ENCODE measurements at regions not wholly inside any gene's neighbourhood (a gene's known extent, or its start where the extent isn't known, plus 50 kb on each side); places are given as distances from the start of the nearest gene placed in this dataset.

GRCh38 chr5:109917154-109917546, 227.4 kb downstream of the MAN2A1 start:
- FAIRE-seq (no peak), ATAC-seq (no peak), DNase-seq (ENCODE audit: low read depth, low spot score) (no peak)
- POLR2A ChIA-PET, result no interaction called here
- H3K27me3 ChIP-seq (replicated peaks in 1 of 2; ENCODE audit: control insufficient read depth in 2 of 2, insufficient read depth in 2 of 2, low read length in 1 of 2), result no peaks in the 10 kb centered on the region
- H3K4me1 ChIP-seq (ENCODE audit: control insufficient read depth, insufficient read depth, low read length), result no peaks in the 10 kb centered on the region
- H4K20me1 ChIP-seq (ENCODE audit: control insufficient read depth, insufficient read depth), result no peaks in the 10 kb centered on the region
- BruUV-seq (replicated peaks), result no TSS peak
- no peaks in the 10 kb centered on the region for H3K36me3 ChIP-seq (ENCODE audit: control insufficient read depth in 2 of 2, insufficient read depth in 2 of 2, low read length in 1 of 2)
- no peak overlapping the region for H3K9ac ChIP-seq (ENCODE audit: control insufficient read depth, insufficient read depth, low read length)
- SMC1A ChIA-PET (ENCODE audit: uncharacterized antibody, unreplicated experiment), result no interaction called here
- no peaks in the 10 kb centered on the region for H3K79me2 ChIP-seq (ENCODE audit: control insufficient read depth, insufficient read depth, low read length)
- WGBS (ENCODE audit: insufficient coverage, insufficient replicate concordance, low lambda C conversion rate, missing lambda C conversion rate), result 56% methylated on average over 4 of the region's 4 CpGs
- no peaks in the 10 kb centered on the region for H3K9me3 ChIP-seq (replicated peaks; ENCODE audit: control insufficient read depth, insufficient read depth, low read length)
- RAD21 ChIA-PET (ENCODE audit: unreplicated experiment), result no interaction called here
- in situ Hi-C loops (cut with MboI), result no loop called here
- intact Hi-C loops (cut with micrococcal nuclease; ENCODE audit: unreplicated experiment), result no loop called here
- no peak overlapping the region for H3K4me3 ChIP-seq
- no peak overlapping the region for H3K27ac ChIP-seq (ENCODE audit: control insufficient read depth, insufficient read depth)
- no peak overlapping the region for H3K4me2 ChIP-seq (ENCODE audit: control insufficient read depth, insufficient read depth)
- CTCF ChIA-PET, result no interaction called here
- H2AFZ ChIP-seq (ENCODE audit: control insufficient read depth, low read depth, low read length), result no peak overlapping the region
- TF ChIP-seq YY1 (IDR thresholded peaks at IDR 0.05; ENCODE audit: low read depth, low read length), result no peak
- TF ChIP-seq FOXK2 (IDR thresholded peaks at IDR 0.05), result no peak
- no peak for TF ChIP-seq RCOR1 (conservative IDR thresholded peaks at IDR 0.05; ENCODE audit: low read depth, low read length)

DNA sequence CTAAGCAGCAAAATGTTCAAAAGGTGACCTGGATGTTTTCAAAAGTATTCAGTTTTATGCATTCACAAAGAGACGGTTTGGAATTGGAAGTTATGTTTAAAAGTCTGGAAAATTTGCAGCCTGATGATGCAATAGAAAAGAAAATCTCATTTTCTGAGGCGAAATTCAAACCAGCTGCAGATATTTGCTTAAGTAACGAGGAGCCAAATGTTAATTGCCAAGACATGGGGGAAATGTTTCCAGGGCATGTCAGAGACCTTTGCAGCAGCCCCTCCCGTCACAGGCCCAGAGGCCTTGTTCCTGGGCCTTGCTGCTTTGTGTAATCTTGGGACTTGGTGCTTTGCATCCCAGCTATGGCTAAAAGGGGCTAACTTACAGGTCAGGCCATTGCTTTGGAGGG, 228.2 kb downstream of the MAN2A1 start:
- Histone ChIP-seq H3K9me3 (replicated peaks; ENCODE audit: control insufficient read depth, insufficient read depth, low read length) (no peaks in the 10 kb centered on the region), H3K9ac (ENCODE audit: control insufficient read depth, insufficient read depth, low read length) (no peak overlapping the region), H4K20me1 (ENCODE audit: control insufficient read depth, insufficient read depth) (no peaks in the 10 kb centered on the region), H3K4me2 (ENCODE audit: control insufficient read depth, insufficient read depth) (no peak overlapping the region), H3K4me1 (ENCODE audit: control insufficient read depth, insufficient read depth, low read length) (no peaks in the 10 kb centered on the region; the same call in 1 of the 2 replicates), H3K4me3 (no peak overlapping the region), H3K36me3 (ENCODE audit: control insufficient read depth in 2 of 2, insufficient read depth in 2 of 2, low read length in 1 of 2) (no peaks in the 10 kb centered on the region), H3K27me3 (replicated peaks in 1 of 2; ENCODE audit: control insufficient read depth in 2 of 2, insufficient read depth in 2 of 2, low read length in 1 of 2) (no peaks in the 10 kb centered on the region), H2AFZ (ENCODE audit: control insufficient read depth, low read depth, low read length) (no peak overlapping the region), H3K79me2 (ENCODE audit: control insufficient read depth, insufficient read depth, low read length) (no peaks in the 10 kb centered on the region), H3K27ac (ENCODE audit: control insufficient read depth, insufficient read depth) (no peak overlapping the region)
- POLR2A ChIA-PET, result no interaction called here
- RAD21 ChIA-PET (ENCODE audit: unreplicated experiment), result no interaction called here
- no peak for FAIRE-seq
- no TSS peak for BruUV-seq (replicated peaks)
- CTCF ChIA-PET, result no interaction called here
- ATAC-seq, result no peak
- in situ Hi-C loops (cut with MboI) (no loop called here), intact Hi-C loops (cut with micrococcal nuclease; ENCODE audit: unreplicated experiment) (no loop called here)
- no peak for DNase-seq (ENCODE audit: low read depth, low spot score)
- 12% methylated on average over 4 of the region's 4 CpGs for WGBS (ENCODE audit: insufficient coverage, insufficient replicate concordance, low lambda C conversion rate, missing lambda C conversion rate)
- SMC1A ChIA-PET (ENCODE audit: uncharacterized antibody, unreplicated experiment), result no interaction called here
- TF ChIP-seq, protein P1, sequence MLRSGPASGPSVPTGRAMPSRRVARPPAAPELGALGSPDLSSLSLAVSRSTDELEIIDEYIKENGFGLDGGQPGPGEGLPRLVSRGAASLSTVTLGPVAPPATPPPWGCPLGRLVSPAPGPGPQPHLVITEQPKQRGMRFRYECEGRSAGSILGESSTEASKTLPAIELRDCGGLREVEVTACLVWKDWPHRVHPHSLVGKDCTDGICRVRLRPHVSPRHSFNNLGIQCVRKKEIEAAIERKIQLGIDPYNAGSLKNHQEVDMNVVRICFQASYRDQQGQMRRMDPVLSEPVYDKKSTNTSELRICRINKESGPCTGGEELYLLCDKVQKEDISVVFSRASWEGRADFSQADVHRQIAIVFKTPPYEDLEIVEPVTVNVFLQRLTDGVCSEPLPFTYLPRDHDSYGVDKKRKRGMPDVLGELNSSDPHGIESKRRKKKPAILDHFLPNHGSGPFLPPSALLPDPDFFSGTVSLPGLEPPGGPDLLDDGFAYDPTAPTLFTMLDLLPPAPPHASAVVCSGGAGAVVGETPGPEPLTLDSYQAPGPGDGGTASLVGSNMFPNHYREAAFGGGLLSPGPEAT (IDR thresholded peaks at IDR 0.05; ENCODE audit: low read depth), result no peak
- no peak for TF ChIP-seq ZNF384 (IDR thresholded peaks at IDR 0.05; ENCODE audit: borderline replicate concordance, low read depth, low read length)
- no peak for TF ChIP-seq BRCA1 (IDR thresholded peaks at IDR 0.05; ENCODE audit: low read depth, low read length)
- TF ChIP-seq, protein P2, sequence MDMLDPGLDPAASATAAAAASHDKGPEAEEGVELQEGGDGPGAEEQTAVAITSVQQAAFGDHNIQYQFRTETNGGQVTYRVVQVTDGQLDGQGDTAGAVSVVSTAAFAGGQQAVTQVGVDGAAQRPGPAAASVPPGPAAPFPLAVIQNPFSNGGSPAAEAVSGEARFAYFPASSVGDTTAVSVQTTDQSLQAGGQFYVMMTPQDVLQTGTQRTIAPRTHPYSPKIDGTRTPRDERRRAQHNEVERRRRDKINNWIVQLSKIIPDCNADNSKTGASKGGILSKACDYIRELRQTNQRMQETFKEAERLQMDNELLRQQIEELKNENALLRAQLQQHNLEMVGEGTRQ (IDR thresholded peaks at IDR 0.05; ENCODE audit: borderline replicate concordance, low read depth, low read length), result no peak
- TF ChIP-seq ZNF24 (IDR thresholded peaks at IDR 0.05), result no peak
- no peak for TF ChIP-seq YBX1 (IDR thresholded peaks at IDR 0.05)
- no peak for TF ChIP-seq ZBTB33 (IDR thresholded peaks at IDR 0.05)
- no peak for TF ChIP-seq POLR2AphosphoS2 (IDR thresholded peaks at IDR 0.05; ENCODE audit: low read depth, low read length)
- TF ChIP-seq, protein P3, sequence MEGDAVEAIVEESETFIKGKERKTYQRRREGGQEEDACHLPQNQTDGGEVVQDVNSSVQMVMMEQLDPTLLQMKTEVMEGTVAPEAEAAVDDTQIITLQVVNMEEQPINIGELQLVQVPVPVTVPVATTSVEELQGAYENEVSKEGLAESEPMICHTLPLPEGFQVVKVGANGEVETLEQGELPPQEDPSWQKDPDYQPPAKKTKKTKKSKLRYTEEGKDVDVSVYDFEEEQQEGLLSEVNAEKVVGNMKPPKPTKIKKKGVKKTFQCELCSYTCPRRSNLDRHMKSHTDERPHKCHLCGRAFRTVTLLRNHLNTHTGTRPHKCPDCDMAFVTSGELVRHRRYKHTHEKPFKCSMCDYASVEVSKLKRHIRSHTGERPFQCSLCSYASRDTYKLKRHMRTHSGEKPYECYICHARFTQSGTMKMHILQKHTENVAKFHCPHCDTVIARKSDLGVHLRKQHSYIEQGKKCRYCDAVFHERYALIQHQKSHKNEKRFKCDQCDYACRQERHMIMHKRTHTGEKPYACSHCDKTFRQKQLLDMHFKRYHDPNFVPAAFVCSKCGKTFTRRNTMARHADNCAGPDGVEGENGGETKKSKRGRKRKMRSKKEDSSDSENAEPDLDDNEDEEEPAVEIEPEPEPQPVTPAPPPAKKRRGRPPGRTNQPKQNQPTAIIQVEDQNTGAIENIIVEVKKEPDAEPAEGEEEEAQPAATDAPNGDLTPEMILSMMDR (IDR thresholded peaks at IDR 0.05 in 2 of 3, conservative IDR thresholded peaks at IDR 0.05 in 1 of 3; ENCODE audit: control insufficient read depth in 2 of 3, extremely low read depth in 1 of 3, insufficient read depth in 1 of 3, low read depth in 3 of 3, low read length in 3 of 3), result no peak
- TF ChIP-seq BMI1 (IDR thresholded peaks at IDR 0.05; ENCODE audit: borderline replicate concordance), result no peak

Measured in GM12878 (cell line).